IgD-negative memory B cell (primary cell): ENCODE measurements at regions not wholly inside any gene's neighbourhood (a gene's known extent, or its start where the extent isn't known, plus 50 kb on each side); places are given as distances from the start of the nearest gene placed in this dataset.

Source experiments
- H3K27ac Mint-ChIP-seq, 3 donors: one replicate each; pipeline ENCODE4 v1.8.0; 2020 to 2022; ENCODE audit warnings: mild to moderate bottlenecking in 3 of 3, mixed read lengths in 3 of 3, moderate library complexity in 1 of 3
- H3K27me3 Mint-ChIP-seq: one replicate; pipeline ENCODE4 v1.8.0; 2021; ENCODE audit warnings: mixed read lengths
- H3K36me3 Mint-ChIP-seq: one replicate; pipeline ENCODE4 v1.8.0; 2020; ENCODE audit warnings: mild to moderate bottlenecking, mixed read lengths
- H3K4me1 Mint-ChIP-seq, 3 donors: one replicate each; pipeline ENCODE4 v1.8.0; 2020 to 2022; ENCODE audit warnings: mixed read lengths in 3 of 3, mild to moderate bottlenecking in 1 of 3
- H3K4me3 Mint-ChIP-seq, 4 donors: one replicate each; pipeline ENCODE4 v1.8.0; 2020 to 2022; ENCODE audit warnings: mild to moderate bottlenecking in 4 of 4, mixed read lengths in 4 of 4, moderate library complexity in 3 of 4
- H3K9me3 Mint-ChIP-seq, 3 donors: one replicate each; pipeline ENCODE4 v1.8.0; 2020 to 2021; ENCODE audit warnings: mixed read lengths in 3 of 3, mild to moderate bottlenecking in 1 of 3

- H3K4me1 Mint-ChIP-seq, result peaks cover 0 to 3% (median 2%) of the 10 kb centered on the region in 3 donors
- no peak overlapping the region for H3K4me3 Mint-ChIP-seq
- no peak overlapping the region for H3K27ac Mint-ChIP-seq
- peaks cover 5 to 16% (median 8%) of the 10 kb centered on the region in 3 donors for H3K9me3 Mint-ChIP-seq
- H3K36me3 Mint-ChIP-seq, result no peaks in the 10 kb centered on the region
- no peaks in the 10 kb centered on the region for H3K27me3 Mint-ChIP-seq
Measured at GRCh38 chr19:31223740-31224534, 125.3 kb downstream of the TSHZ3 start.

- H3K4me3 Mint-ChIP-seq, result no peak overlapping the region
- no peaks in the 10 kb centered on the region for H3K27me3 Mint-ChIP-seq
- H3K27ac Mint-ChIP-seq, result no peak overlapping the region
- H3K9me3 Mint-ChIP-seq, result peaks cover 2 to 16% (median 6%) of the 10 kb centered on the region in 3 donors
- H3K36me3 Mint-ChIP-seq, result no peaks in the 10 kb centered on the region
- peaks cover 0 to 3% (median 2%) of the 10 kb centered on the region in 3 donors for H3K4me1 Mint-ChIP-seq
Measured at GRCh38 chr19:31220540-31220939, 128.7 kb downstream of the TSHZ3 start.

- H3K27me3 Mint-ChIP-seq, result no peaks in the 10 kb centered on the region
- no peak overlapping the region for H3K4me3 Mint-ChIP-seq
- H3K9me3 Mint-ChIP-seq, result peaks cover 0 to 9% (median 4%) of the 10 kb centered on the region in 3 donors
- no peaks in the 10 kb centered on the region for H3K36me3 Mint-ChIP-seq
- peaks cover 0 to 2% (median 0%) of the 10 kb centered on the region in 3 donors for H3K4me1 Mint-ChIP-seq
- no peak overlapping the region for H3K27ac Mint-ChIP-seq
Measured at GRCh38 chr19:31214997-31215396, 134.2 kb downstream of the TSHZ3 start.

- Mint-ChIP-seq H3K9me3 (peaks cover 0 to 9% (median 4%) of the 10 kb centered on the region in 3 donors), H3K27ac (peak overlapping the region in 1 of 3 donors; percentile 23), H3K36me3 (no peaks in the 10 kb centered on the region), H3K4me1 (peaks cover 0 to 2% (median 0%) of the 10 kb centered on the region in 3 donors), H3K4me3 (peak overlapping the region in 2 of 4 donors; percentile 31 to 41), H3K27me3 (peaks cover 2% of the 10 kb centered on the region)
Measured at GRCh38 chr19:31214086-31214485, 135.2 kb downstream of the TSHZ3 start.

- Mint-ChIP-seq H3K27ac (no peak overlapping the region), H3K9me3 (peaks cover 2 to 13% (median 2%) of the 10 kb centered on the region in 3 donors), H3K4me1 (peaks cover 0 to 2% (median 0%) of the 10 kb centered on the region in 3 donors), H3K27me3 (peaks cover 2% of the 10 kb centered on the region), H3K4me3 (no peak overlapping the region), H3K36me3 (no peaks in the 10 kb centered on the region)
Measured at GRCh38 chr19:31211088-31211487, 138.1 kb downstream of the TSHZ3 start.

- Mint-ChIP-seq H3K27ac (no peak overlapping the region), H3K36me3 (no peaks in the 10 kb centered on the region), H3K4me3 (no peak overlapping the region), H3K9me3 (peaks cover 0 to 13% (median 7%) of the 10 kb centered on the region in 3 donors), H3K4me1 (peaks cover 0 to 2% (median 0%) of the 10 kb centered on the region in 3 donors), H3K27me3 (peaks cover 2% of the 10 kb centered on the region)
Measured at GRCh38 chr19:31205887-31206518, 143.2 kb downstream of the TSHZ3 start.

GRCh38 chr19:31204115-31204514, 145.1 kb downstream of the TSHZ3 start:
- no peaks in the 10 kb centered on the region for H3K27me3 Mint-ChIP-seq
- H3K4me3 Mint-ChIP-seq, result no peak overlapping the region
- no peaks in the 10 kb centered on the region for H3K36me3 Mint-ChIP-seq

GRCh38 chr19:31185261-31185660, 164.0 kb downstream of the TSHZ3 start:
- Mint-ChIP-seq H3K9me3 (peaks cover 2 to 15% (median 7%) of the 10 kb centered on the region in 3 donors), H3K4me3 (no peak overlapping the region), H3K27me3 (no peaks in the 10 kb centered on the region), H3K4me1 (no peaks in the 10 kb centered on the region), H3K36me3 (no peaks in the 10 kb centered on the region), H3K27ac (no peak overlapping the region)

More at GRCh38 chr19:31204115-31204514, 145.1 kb downstream of the TSHZ3 start:
- Mint-ChIP-seq H3K9me3 (peaks cover 0 to 17% (median 9%) of the 10 kb centered on the region in 3 donors), H3K4me1 (no peaks in the 10 kb centered on the region), H3K27ac (no peak overlapping the region)

- no peaks in the 10 kb centered on the region for H3K4me1 Mint-ChIP-seq
- H3K27me3 Mint-ChIP-seq, result peaks cover 2% of the 10 kb centered on the region
- H3K36me3 Mint-ChIP-seq, result no peaks in the 10 kb centered on the region
- no peak overlapping the region for H3K27ac Mint-ChIP-seq
- H3K9me3 Mint-ChIP-seq, result peaks cover 10 to 23% (median 10%) of the 10 kb centered on the region in 3 donors
- no peak overlapping the region for H3K4me3 Mint-ChIP-seq
Measured at GRCh38 chr19:31181535-31181934, 167.7 kb downstream of the TSHZ3 start.

- Mint-ChIP-seq H3K27ac (no peak overlapping the region), H3K27me3 (peaks cover 2% of the 10 kb centered on the region), H3K36me3 (no peaks in the 10 kb centered on the region), H3K4me3 (no peak overlapping the region), H3K4me1 (no peaks in the 10 kb centered on the region), H3K9me3 (peaks cover 10 to 23% (median 11%) of the 10 kb centered on the region in 3 donors)
Measured at GRCh38 chr19:31180907-31181306, 168.3 kb downstream of the TSHZ3 start.

GRCh38 chr19:31179471-31179852, 169.8 kb downstream of the TSHZ3 start:
- Mint-ChIP-seq H3K27ac (no peak overlapping the region), H3K27me3 (peaks cover 2% of the 10 kb centered on the region), H3K4me1 (no peaks in the 10 kb centered on the region), H3K4me3 (no peak overlapping the region), H3K9me3 (peaks cover 4 to 22% (median 11%) of the 10 kb centered on the region in 3 donors), H3K36me3 (no peaks in the 10 kb centered on the region)

GRCh38 chr19:31178833-31179470, 170.3 kb downstream of the TSHZ3 start:
- Mint-ChIP-seq H3K4me3 (no peak overlapping the region), H3K4me1 (no peaks in the 10 kb centered on the region), H3K27me3 (peaks cover 2% of the 10 kb centered on the region), H3K9me3 (peaks cover 3 to 19% (median 11%) of the 10 kb centered on the region in 3 donors), H3K36me3 (no peaks in the 10 kb centered on the region), H3K27ac (no peak overlapping the region)

- Mint-ChIP-seq H3K27me3 (peaks cover 2% of the 10 kb centered on the region), H3K4me1 (no peaks in the 10 kb centered on the region), H3K9me3 (peaks cover 6 to 22% (median 11%) of the 10 kb centered on the region in 3 donors), H3K36me3 (no peaks in the 10 kb centered on the region), H3K4me3 (no peak overlapping the region), H3K27ac (no peak overlapping the region)
Measured at GRCh38 chr19:31177246-31177645, 172.0 kb downstream of the TSHZ3 start.

GRCh38 chr19:31175564-31176348, 173.5 kb downstream of the TSHZ3 start:
- Mint-ChIP-seq H3K27ac (no peak overlapping the region), H3K9me3 (peaks cover 10 to 27% (median 11%) of the 10 kb centered on the region in 3 donors), H3K4me1 (no peaks in the 10 kb centered on the region), H3K36me3 (no peaks in the 10 kb centered on the region), H3K27me3 (peaks cover 2% of the 10 kb centered on the region), H3K4me3 (no peak overlapping the region)
